NCI-H2081 treated with DMSO at 0.1 percent for 48 hours (cell line): ENCODE measurements at regions not wholly inside any gene's neighbourhood (a gene's known extent, or its start where the extent isn't known, plus 50 kb on each side); places are given as distances from the start of the nearest gene placed in this dataset.
"Not testable (repeated sequence)": the region's sequence is repeated elsewhere in the genome, so short reads cannot be mapped to it uniquely, and the experiment has no call there.

ENCODE experiments used
- DNase-seq: peaks from one replicate; lab custom pipeline; 2025; lab: John Stamatoyannopoulos, UW

GRCh38 chr9:85332487-85332886, 409.3 kb downstream of the AGTPBP1 start:
- DNase-seq, result no peak

- no peak for DNase-seq
Observed at GRCh38 chr9:85331626-85332025, 410.1 kb downstream of the AGTPBP1 start.

GRCh38 chr9:85322592-85322991, 419.2 kb downstream of the AGTPBP1 start:
- no peak for DNase-seq

GRCh38 chr9:85321561-85321960, 420.2 kb downstream of the AGTPBP1 start:
- DNase-seq, result no peak

- DNase-seq, result no peak
Observed at GRCh38 chr9:85319936-85320656, 421.7 kb downstream of the AGTPBP1 start.

GRCh38 chr9:85315535-85315934, 426.2 kb downstream of the AGTPBP1 start:
- not testable (repeated sequence) for DNase-seq

GRCh38 chr9:85310573-85310972, 431.2 kb downstream of the AGTPBP1 start:
- DNase-seq, result no peak

GRCh38 chr9:85303757-85304134, 438.0 kb downstream of the AGTPBP1 start:
- no peak for DNase-seq

- no peak for DNase-seq
Observed at GRCh38 chr9:85302938-85303756, 438.6 kb downstream of the AGTPBP1 start.

- DNase-seq, result no peak
Observed at GRCh38 chr9:85298499-85298898, 443.3 kb downstream of the AGTPBP1 start.

- DNase-seq, result not testable (repeated sequence)
Observed at GRCh38 chr9:85295244-85295643, 446.5 kb downstream of the AGTPBP1 start.

- no peak for DNase-seq
Observed at GRCh38 chr9:85292261-85292660, 449.5 kb downstream of the AGTPBP1 start.

GRCh38 chr9:85291266-85291665, 450.5 kb downstream of the AGTPBP1 start:
- DNase-seq, result no peak

GRCh38 chr9:85290019-85290418, 451.7 kb downstream of the AGTPBP1 start:
- no peak for DNase-seq

GRCh38 chr9:85289142-85289541, 452.6 kb downstream of the AGTPBP1 start:
- DNase-seq, result no peak

- DNase-seq, result no peak
Observed at GRCh38 chr9:85283421-85283820, 458.3 kb downstream of the AGTPBP1 start.

GRCh38 chr9:85278769-85279168, 463.0 kb downstream of the AGTPBP1 start:
- DNase-seq, result no peak

- no peak for DNase-seq
Observed at GRCh38 chr9:85276741-85277140, 465.0 kb downstream of the AGTPBP1 start.

GRCh38 chr9:85269811-85270210, 471.9 kb downstream of the AGTPBP1 start:
- DNase-seq, result no peak

GRCh38 chr9:85268131-85268530, 473.6 kb downstream of the AGTPBP1 start:
- DNase-seq, result no peak

- DNase-seq, result no peak
Observed at GRCh38 chr9:85264695-85265094, 477.1 kb downstream of the AGTPBP1 start.

- no peak for DNase-seq
Observed at GRCh38 chr9:85263288-85263687, 478.5 kb downstream of the AGTPBP1 start.

- DNase-seq, result no peak
Observed at GRCh38 chr9:85262333-85262732, 479.4 kb downstream of the AGTPBP1 start.
